C4-2B (cell line): ENCODE measurements at regions not wholly inside any gene's neighbourhood (a gene's known extent, or its start where the extent isn't known, plus 50 kb on each side); places are given as distances from the start of the nearest gene placed in this dataset.

Experiments
- H3K27ac ChIP-seq: fragments of 450-650 bp; 2 replicates; pipeline ENCODE4 v1.5.1; 2017
- CTCF ChIP-seq: fragments of 450-650 bp; conservative IDR thresholded peaks from 2 replicates; pipeline ENCODE4 v1.5.1; 2017; ENCODE audit warnings: mild to moderate bottlenecking
- ZFX ChIP-seq: fragments of 450-650 bp; IDR thresholded peaks from 2 replicates; pipeline ENCODE4 v1.6.1; 2017

- no peak for TF ChIP-seq CTCF
- no peak for TF ChIP-seq ZFX
- H3K27ac ChIP-seq = no peak overlapping the region
Observed at GRCh38 chr3:144148356-144148755, 176.7 kb downstream of the DIPK2A start.

GRCh38 chr3:144151983-144152382 is 180.4 kb downstream of the DIPK2A start:
- H3K27ac ChIP-seq = no peak overlapping the region
- no peak for TF ChIP-seq ZFX
- TF ChIP-seq CTCF = no peak

GRCh38 chr3:144160627-144161026 is 189.0 kb downstream of the DIPK2A start:
- no peak overlapping the region for H3K27ac ChIP-seq
- TF ChIP-seq CTCF (no peak), ZFX (no peak)

DNA sequence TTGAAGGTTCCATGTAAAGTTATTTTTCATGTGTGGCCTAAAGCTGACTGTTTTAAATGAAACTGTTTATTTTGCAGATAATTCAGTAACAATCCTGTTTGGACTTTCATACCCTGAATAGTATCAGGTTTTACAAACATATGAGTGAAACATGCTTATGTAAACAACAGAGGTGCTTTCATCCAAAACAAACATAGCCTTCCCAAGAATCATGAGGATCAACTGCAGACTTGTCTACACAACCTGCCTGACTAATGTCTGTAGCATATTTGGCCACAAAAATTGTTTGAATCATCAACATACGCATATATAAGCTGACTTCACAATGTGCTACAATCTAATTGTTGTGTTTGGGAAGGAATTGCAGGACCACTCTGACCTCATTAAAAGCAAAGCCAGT is 190.4 kb downstream of the DIPK2A start:
- H3K27ac ChIP-seq = no peak overlapping the region
- TF ChIP-seq CTCF = no peak
- TF ChIP-seq ZFX = no peak

- TF ChIP-seq CTCF (no peak), ZFX (no peak)
- H3K27ac ChIP-seq = no peak overlapping the region
Observed at GRCh38 chr3:144164352-144164751, 192.7 kb downstream of the DIPK2A start.

DNA sequence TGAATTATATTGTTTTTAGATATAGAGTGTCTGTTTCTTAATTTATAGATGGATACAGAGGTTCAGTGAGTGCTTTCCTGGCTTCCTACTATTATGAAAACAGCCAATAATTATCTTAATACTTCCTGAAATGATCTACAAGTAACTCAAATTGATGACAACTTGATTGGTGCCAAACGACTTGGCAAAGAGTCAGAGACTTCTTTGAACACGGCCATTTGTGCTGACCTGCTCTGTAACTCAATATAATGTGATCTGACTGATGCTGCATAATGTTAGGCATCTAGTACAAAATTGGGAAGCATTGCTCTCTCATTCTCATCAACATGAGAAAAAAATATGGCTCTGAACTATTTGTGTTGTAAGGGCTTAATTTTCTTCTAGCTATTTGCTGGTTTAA is 193.9 kb downstream of the DIPK2A start:
- TF ChIP-seq ZFX (no peak), CTCF (no peak)
- H3K27ac ChIP-seq = no peak overlapping the region

GRCh38 chr3:144167634-144168033 is 196.0 kb downstream of the DIPK2A start:
- no peak for TF ChIP-seq ZFX

GRCh38 chr3:144173491-144173890 is 201.9 kb downstream of the DIPK2A start:
- TF ChIP-seq ZFX = no peak
- TF ChIP-seq CTCF = no peak
- H3K27ac ChIP-seq = no peak overlapping the region

More at GRCh38 chr3:144167634-144168033, 196.0 kb downstream of the DIPK2A start:
- H3K27ac ChIP-seq = no peak overlapping the region
